ENCODE measurements at regions not wholly inside any gene's neighbourhood (a gene's known extent, or its start where the extent isn't known, plus 50 kb on each side); places are given as distances from the start of the nearest gene placed in this dataset.

DNA sequence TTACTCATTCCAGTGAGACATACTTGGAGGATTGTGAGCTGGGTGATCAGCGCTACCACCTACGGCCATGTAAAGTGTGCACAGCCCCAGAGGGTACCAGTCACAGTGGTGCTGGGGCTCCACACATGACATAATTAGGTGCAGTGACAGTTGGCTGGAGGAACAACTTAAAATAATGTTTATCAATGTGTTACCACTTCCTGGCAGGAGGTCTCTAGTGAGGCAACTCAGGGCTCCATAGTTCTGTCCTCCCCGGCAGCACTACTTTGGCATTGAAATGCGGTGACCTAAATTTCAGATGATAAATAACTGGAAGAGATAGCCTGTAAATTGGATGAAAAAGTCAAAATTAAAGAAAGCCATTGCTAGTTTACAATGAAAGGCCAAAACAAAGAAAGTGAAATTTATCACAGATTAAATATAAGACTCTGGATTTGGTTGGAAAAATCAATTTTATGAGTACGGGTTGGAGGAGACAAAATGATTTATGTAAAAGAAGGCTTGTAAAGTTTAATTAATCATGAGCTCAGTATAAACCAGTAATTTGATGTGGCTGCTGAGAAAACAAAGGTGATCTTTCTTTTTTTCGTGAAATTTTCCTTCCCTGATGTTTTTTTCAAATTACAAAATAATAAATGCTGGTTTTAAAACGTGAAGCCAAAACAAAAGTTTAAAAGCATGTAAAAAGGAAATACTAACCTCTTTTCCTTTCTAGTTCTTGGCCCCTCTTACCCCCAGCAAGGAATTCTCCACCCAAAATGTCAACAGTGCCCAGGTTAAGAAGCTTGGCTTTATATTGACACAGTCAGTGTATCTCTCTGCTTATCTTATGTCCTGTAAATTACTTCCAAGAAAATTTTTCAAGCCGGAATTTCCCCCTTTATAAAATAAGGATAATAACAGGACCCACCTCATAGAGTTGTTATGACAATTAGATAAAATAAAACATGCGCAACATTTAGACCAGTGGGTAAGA is 126.7 kb upstream of the NOX3 start:
- TF ChIP-seq, protein P1, sequence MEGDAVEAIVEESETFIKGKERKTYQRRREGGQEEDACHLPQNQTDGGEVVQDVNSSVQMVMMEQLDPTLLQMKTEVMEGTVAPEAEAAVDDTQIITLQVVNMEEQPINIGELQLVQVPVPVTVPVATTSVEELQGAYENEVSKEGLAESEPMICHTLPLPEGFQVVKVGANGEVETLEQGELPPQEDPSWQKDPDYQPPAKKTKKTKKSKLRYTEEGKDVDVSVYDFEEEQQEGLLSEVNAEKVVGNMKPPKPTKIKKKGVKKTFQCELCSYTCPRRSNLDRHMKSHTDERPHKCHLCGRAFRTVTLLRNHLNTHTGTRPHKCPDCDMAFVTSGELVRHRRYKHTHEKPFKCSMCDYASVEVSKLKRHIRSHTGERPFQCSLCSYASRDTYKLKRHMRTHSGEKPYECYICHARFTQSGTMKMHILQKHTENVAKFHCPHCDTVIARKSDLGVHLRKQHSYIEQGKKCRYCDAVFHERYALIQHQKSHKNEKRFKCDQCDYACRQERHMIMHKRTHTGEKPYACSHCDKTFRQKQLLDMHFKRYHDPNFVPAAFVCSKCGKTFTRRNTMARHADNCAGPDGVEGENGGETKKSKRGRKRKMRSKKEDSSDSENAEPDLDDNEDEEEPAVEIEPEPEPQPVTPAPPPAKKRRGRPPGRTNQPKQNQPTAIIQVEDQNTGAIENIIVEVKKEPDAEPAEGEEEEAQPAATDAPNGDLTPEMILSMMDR (IDR thresholded peaks at IDR 0.05), result no peak
- no peak for TF ChIP-seq BHLHE40 (IDR thresholded peaks at IDR 0.05; ENCODE audit: low read depth, low read length)
- TF ChIP-seq SREBF2 (IDR thresholded peaks at IDR 0.05), result no peak
- TF ChIP-seq, protein P2, sequence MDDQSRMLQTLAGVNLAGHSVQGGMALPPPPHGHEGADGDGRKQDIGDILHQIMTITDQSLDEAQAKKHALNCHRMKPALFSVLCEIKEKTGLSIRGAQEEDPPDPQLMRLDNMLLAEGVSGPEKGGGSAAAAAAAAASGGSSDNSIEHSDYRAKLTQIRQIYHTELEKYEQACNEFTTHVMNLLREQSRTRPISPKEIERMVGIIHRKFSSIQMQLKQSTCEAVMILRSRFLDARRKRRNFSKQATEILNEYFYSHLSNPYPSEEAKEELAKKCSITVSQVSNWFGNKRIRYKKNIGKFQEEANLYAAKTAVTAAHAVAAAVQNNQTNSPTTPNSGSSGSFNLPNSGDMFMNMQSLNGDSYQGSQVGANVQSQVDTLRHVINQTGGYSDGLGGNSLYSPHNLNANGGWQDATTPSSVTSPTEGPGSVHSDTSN (IDR thresholded peaks at IDR 0.05), result no peak
- no peak for TF ChIP-seq MYC (IDR thresholded peaks at IDR 0.05; ENCODE audit: borderline replicate concordance, low read length)
- TF ChIP-seq EP300 (IDR thresholded peaks at IDR 0.05), result no peak
- no peak for TF ChIP-seq POLR2A (IDR thresholded peaks at IDR 0.05; ENCODE audit: low read length)
- no peak for TF ChIP-seq ELK1 (IDR thresholded peaks at IDR 0.05; ENCODE audit: low read depth, low read length)
- no peak for TF ChIP-seq POLR2AphosphoS2 (conservative IDR thresholded peaks at IDR 0.05; ENCODE audit: low read length)
- no peak for TF ChIP-seq CBX2 (IDR thresholded peaks at IDR 0.05; ENCODE audit: borderline replicate concordance, low read depth)
- no peak for TF ChIP-seq CHD2 (IDR thresholded peaks at IDR 0.05; ENCODE audit: low read length, partially characterized antibody)
- TF ChIP-seq RAD21 (conservative IDR thresholded peaks at IDR 0.05 in 1 of 2, IDR thresholded peaks at IDR 0.05 in 1 of 2), result no peak
- no peak for TF ChIP-seq MAZ (IDR thresholded peaks at IDR 0.05; ENCODE audit: borderline replicate concordance, low read depth, low read length)

Measured in A549 (cell line).